SU-DHL-6 (cell line): ENCODE measurements at regions not wholly inside any gene's neighbourhood (a gene's known extent, or its start where the extent isn't known, plus 50 kb on each side); places are given as distances from the start of the nearest gene placed in this dataset.

Experiments
- H2AFZ ChIP-seq: fragments of 200-600 bp; sonication (generic); 2 replicates; pipeline ENCODE4 v1.6.1; 2014; ENCODE audit warnings: low read depth, mild to moderate bottlenecking, moderate library complexity, mixed read lengths, antibody characterized with exemption, low read length; ENCODE audit not compliant: severe bottlenecking
- H3F3A ChIP-seq: fragments of 200-600 bp; shearing (Covaris generic); 2 replicates; pipeline ENCODE4 v1.6.0; 2016; ENCODE audit warnings: antibody characterized with exemption, mild to moderate bottlenecking; ENCODE audit not compliant: insufficient read depth
- H3K27ac ChIP-seq: fragments of 200-600 bp; sonication (generic); 2 replicates; pipeline ENCODE4 v1.5.1; 2016; ENCODE audit warnings: low read depth, mild to moderate bottlenecking, low read length, moderate library complexity, mixed read lengths
- H3K27me3 ChIP-seq: fragments of 200-600 bp; sonication (generic), shearing (Covaris generic); 2 replicates; pipeline ENCODE4 v1.6.0; 2014; ENCODE audit warnings: mild to moderate bottlenecking, low read length
- H3K36me3 ChIP-seq: fragments of 200-600 bp; sonication (generic); 2 replicates; pipeline ENCODE4 v1.6.1; 2014; ENCODE audit warnings: mild to moderate bottlenecking, low read length, mixed read lengths
- H3K4me2 ChIP-seq: fragments of 300-600, 200-600 bp; shearing (Covaris generic), sonication (generic); 2 replicates; pipeline ENCODE4 v1.6.0; 2014; ENCODE audit warnings: low read length, low read depth, mild to moderate bottlenecking; ENCODE audit not compliant: poor library complexity, severe bottlenecking
- H3K4me3 ChIP-seq: fragments of 200-600 bp; sonication (generic); 2 replicates; pipeline ENCODE4 v1.5.1; 2014; ENCODE audit warnings: antibody characterized with exemption, low read length, mild to moderate bottlenecking, mixed read lengths; ENCODE audit not compliant: insufficient read depth, poor library complexity, severe bottlenecking
- H3K79me2 ChIP-seq: fragments of 200-600 bp; sonication (generic); 2 replicates; pipeline ENCODE4 v1.6.1; 2014; ENCODE audit warnings: mild to moderate bottlenecking, low read length, moderate library complexity; ENCODE audit not compliant: insufficient read depth
- H3K9ac ChIP-seq: fragments of 200-600 bp; sonication (generic); 2 replicates; pipeline ENCODE4 v1.7.0; 2014; ENCODE audit warnings: mild to moderate bottlenecking, low read length
- H3K9me2 ChIP-seq: fragments of 200-600 bp; sonication (generic); replicated peaks from 2 replicates; pipeline ENCODE4 v1.6.1; 2014; ENCODE audit warnings: low read length; ENCODE audit not compliant: insufficient read depth
- H3K9me3 ChIP-seq: fragments of 200-600 bp; sonication (generic); 2 replicates; pipeline ENCODE4 v1.6.1; 2014; ENCODE audit warnings: low read length, mixed read lengths; ENCODE audit not compliant: insufficient read depth
- H4K20me1 ChIP-seq: fragments of 200-600 bp; sonication (generic); 2 replicates; pipeline ENCODE4 v1.6.1; 2014; ENCODE audit warnings: low read depth, mild to moderate bottlenecking, antibody characterized with exemption, low read length, moderate library complexity, mixed read lengths
- EZH2phosphoT487 ChIP-seq: fragments of 200-600 bp; sonication (generic), shearing (Covaris generic); conservative IDR thresholded peaks from 2 replicates; pipeline ENCODE4 v1.6.1; 2018; ENCODE audit warnings: mild to moderate bottlenecking, antibody characterized with exemption, low read length, moderate library complexity, mixed read lengths
- TF ChIP-seq, protein P1 (sequence below): fragments of 200-600 bp; sonication (generic); IDR thresholded peaks from one replicate; pipeline ENCODE4 v1.5.1; 2017; ENCODE audit warnings: antibody characterized with exemption, mild to moderate bottlenecking, low read length, moderate library complexity; ENCODE audit not compliant: insufficient read depth, poor library complexity, severe bottlenecking

DNA sequence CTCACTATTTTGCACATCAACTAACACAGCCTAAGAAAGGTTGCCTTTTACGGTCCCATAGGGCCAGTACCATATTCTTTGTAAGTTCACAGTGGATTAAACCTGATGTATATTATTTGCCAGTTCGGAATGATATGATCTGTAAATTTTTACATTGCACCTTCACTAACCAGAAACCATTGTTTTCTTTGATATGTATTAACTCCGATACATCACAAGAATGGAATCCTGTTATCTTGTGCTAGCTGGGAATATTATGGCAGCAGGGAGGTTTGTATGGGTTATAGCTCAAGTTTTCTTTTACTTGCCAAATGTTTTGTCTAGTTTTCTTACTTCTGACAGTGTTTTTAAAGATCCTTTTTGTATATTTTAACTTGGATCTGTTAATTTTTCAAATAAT lies 51.4 kb upstream of the S1PR1 start:
- no peaks in the 10 kb centered on the region for H3K9me2 ChIP-seq
- H2AFZ ChIP-seq, result no peak overlapping the region
- no peak overlapping the region for H3K27ac ChIP-seq
- H4K20me1 ChIP-seq, result no peaks in the 10 kb centered on the region
- H3K79me2 ChIP-seq, result no peaks in the 10 kb centered on the region
- TF ChIP-seq, protein P1, sequence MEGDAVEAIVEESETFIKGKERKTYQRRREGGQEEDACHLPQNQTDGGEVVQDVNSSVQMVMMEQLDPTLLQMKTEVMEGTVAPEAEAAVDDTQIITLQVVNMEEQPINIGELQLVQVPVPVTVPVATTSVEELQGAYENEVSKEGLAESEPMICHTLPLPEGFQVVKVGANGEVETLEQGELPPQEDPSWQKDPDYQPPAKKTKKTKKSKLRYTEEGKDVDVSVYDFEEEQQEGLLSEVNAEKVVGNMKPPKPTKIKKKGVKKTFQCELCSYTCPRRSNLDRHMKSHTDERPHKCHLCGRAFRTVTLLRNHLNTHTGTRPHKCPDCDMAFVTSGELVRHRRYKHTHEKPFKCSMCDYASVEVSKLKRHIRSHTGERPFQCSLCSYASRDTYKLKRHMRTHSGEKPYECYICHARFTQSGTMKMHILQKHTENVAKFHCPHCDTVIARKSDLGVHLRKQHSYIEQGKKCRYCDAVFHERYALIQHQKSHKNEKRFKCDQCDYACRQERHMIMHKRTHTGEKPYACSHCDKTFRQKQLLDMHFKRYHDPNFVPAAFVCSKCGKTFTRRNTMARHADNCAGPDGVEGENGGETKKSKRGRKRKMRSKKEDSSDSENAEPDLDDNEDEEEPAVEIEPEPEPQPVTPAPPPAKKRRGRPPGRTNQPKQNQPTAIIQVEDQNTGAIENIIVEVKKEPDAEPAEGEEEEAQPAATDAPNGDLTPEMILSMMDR, result no peak
- TF ChIP-seq EZH2phosphoT487, result no peak
- H3K9ac ChIP-seq, result no peak overlapping the region
- H3K4me3 ChIP-seq, result no peak overlapping the region
- no peaks in the 10 kb centered on the region for H3K27me3 ChIP-seq
- H3K36me3 ChIP-seq, result no peaks in the 10 kb centered on the region
- no peak overlapping the region for H3K4me2 ChIP-seq
- no peaks in the 10 kb centered on the region for H3K9me3 ChIP-seq
- no peaks in the 10 kb centered on the region for H3F3A ChIP-seq

DNA sequence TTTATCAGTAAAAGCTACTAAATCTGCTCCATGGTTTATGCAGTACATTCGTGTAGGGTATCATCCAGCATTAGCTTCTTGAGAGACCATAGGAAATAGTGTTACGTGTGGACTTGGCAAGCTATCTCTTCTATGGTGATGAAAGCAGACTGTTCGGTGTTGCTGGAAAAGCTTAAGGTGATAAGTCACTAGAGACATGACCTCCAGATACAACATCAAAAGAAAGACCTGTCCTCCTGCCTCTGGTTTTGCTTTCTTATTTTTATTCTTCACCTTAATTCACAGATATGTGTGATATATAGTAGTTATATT lies 53.5 kb upstream of the S1PR1 start:
- H3K4me2 ChIP-seq, result no peak overlapping the region
- H3K9ac ChIP-seq, result no peak overlapping the region
- no peaks in the 10 kb centered on the region for H3F3A ChIP-seq
- no peaks in the 10 kb centered on the region for H3K9me2 ChIP-seq
- H3K36me3 ChIP-seq, result no peaks in the 10 kb centered on the region
- no peak overlapping the region for H3K27ac ChIP-seq
- H3K9me3 ChIP-seq, result no peaks in the 10 kb centered on the region
- H2AFZ ChIP-seq, result no peak overlapping the region
- H3K79me2 ChIP-seq, result no peaks in the 10 kb centered on the region
- H3K27me3 ChIP-seq, result no peaks in the 10 kb centered on the region
- no peaks in the 10 kb centered on the region for H4K20me1 ChIP-seq
- H3K4me3 ChIP-seq, result no peak overlapping the region
- TF ChIP-seq, protein P1, result no peak
- TF ChIP-seq EZH2phosphoT487, result no peak

DNA sequence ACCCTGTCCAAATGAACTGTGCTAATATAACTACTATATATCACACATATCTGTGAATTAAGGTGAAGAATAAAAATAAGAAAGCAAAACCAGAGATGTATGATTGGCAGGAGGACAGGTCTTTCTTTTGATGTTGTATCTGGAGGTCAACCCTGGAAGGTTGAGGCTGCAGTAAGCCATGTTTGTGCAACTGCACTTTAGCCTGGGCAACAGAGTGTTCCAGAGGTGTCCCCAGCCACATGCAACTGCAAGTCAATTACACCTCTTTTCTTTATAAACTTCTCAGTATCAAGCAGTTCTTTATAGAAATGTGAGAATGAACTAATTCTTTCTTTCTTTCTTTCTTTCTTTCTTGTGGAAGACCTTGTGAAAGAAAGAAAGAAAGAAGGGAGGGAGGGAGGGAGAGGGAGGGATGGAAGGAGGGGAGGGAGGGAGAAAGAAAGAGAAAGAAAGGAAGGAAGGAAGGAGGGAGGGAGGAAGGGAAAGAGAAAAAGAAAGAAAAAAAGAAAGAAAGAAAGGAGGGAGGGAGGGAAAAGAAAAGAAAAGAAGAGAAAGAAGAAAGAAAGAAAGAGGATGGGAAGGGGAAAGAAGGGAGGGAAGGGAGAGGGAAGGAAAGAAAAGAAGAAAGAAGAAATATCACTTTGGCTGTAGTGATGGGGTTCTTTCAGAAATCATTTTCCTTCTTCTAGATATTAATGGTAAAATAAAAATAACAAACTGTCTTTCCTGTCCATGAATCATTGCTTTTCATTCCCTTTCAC lies 54.0 kb upstream of the S1PR1 start:
- Histone ChIP-seq H3K4me3 (no peak overlapping the region), H4K20me1 (no peaks in the 10 kb centered on the region), H3F3A (no peaks in the 10 kb centered on the region), H3K9me3 (no peaks in the 10 kb centered on the region), H3K9me2 (no peaks in the 10 kb centered on the region), H2AFZ (no peak overlapping the region), H3K27ac (no peak overlapping the region), H3K4me2 (no peak overlapping the region), H3K79me2 (no peaks in the 10 kb centered on the region), H3K9ac (no peak overlapping the region), H3K36me3 (no peaks in the 10 kb centered on the region), H3K27me3 (no peaks in the 10 kb centered on the region)
- no peak for TF ChIP-seq EZH2phosphoT487
- TF ChIP-seq, protein P1, result no peak
